GM19035 (cell line): ENCODE measurements at regions not wholly inside any gene's neighbourhood (a gene's known extent, or its start where the extent isn't known, plus 50 kb on each side); places are given as distances from the start of the nearest gene placed in this dataset.
A peak's percentile ranks its signal among the peaks of the same experiment; 100 is the strongest.
"Not testable (repeated sequence)": the region's sequence is repeated elsewhere in the genome, so short reads cannot be mapped to it uniquely, and the experiment has no call there.

Experiments
- ATAC-seq: cut with Tn5 transposase; IDR thresholded peaks from one replicate; pipeline ENCODE4 v1.9.1; 2021; ENCODE audit not compliant: unreplicated experiment

DNA sequence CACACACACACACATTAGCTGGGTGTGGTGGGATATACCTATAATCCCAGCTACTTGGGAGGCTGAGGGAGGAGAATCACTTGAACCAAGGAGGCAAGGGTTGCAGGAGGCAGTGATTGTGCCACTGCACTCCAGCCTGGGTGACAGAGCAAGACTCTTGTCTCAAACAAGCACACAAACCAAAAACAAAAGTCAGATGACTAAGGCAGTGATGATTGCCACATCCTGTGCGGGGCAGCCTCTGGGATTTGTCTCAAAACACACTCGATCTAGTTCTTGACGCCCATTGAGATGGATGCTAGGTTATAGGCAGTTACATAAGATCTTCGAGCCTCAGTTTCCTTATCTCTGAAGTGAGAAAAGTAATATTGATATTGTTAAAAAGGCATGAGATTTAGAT is 57.8 kb upstream of the NBPF8 start:
- ATAC-seq = not testable (repeated sequence)

DNA sequence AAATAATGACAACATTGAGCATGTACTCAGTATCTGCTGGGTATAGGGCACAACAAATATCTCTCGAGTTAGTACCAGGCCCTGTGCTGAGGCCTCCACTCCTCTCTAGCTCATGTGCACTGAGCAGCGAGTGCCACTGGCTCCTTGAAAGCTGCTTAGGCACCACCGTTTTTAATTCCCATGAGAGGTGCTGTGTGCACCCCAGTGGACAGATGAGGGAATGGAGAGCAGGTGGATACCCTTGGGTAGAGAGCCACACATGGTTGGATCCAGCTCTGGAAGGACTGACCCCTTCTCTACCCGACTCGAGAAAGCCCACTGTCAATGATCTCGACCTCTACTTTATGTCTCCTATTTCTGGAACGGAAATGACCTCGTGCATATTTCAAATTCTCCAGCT is 58.7 kb upstream of the NBPF8 start:
- not testable (repeated sequence) for ATAC-seq

GRCh38 chr1:120354618-120355184 is 60.1 kb upstream of the NBPF8 start:
- ATAC-seq = peak; percentile 90

GRCh38 chr1:120342231-120343073 is 72.4 kb upstream of the NBPF8 start:
- ATAC-seq = not testable (repeated sequence)

DNA sequence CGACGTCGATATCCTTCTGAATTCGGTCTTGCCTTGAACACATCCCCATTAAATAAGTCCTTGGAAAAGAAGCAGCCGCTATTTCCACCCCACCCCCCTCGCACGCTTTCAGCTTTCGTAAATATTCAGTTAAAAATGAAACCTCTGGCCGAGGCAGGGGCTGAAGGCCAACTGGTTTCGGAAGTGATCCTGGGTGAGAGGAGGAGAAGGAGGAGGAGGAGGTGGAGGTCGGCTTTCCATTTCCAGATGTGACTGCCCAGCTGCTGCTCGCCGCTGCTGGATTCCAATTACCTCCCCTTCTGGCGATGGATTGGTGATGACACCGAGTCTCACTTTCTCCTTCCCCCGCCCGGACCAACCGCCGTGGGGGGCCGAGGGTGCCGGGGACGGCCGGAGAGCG is 73.1 kb upstream of the NBPF8 start:
- not testable (repeated sequence) for ATAC-seq

GRCh38 chr1:120340838-120341751 is 73.7 kb upstream of the NBPF8 start:
- ATAC-seq = not testable (repeated sequence)

GRCh38 chr1:120315738-120316137 is 99.1 kb upstream of the NBPF8 start:
- ATAC-seq = not testable (repeated sequence)

DNA sequence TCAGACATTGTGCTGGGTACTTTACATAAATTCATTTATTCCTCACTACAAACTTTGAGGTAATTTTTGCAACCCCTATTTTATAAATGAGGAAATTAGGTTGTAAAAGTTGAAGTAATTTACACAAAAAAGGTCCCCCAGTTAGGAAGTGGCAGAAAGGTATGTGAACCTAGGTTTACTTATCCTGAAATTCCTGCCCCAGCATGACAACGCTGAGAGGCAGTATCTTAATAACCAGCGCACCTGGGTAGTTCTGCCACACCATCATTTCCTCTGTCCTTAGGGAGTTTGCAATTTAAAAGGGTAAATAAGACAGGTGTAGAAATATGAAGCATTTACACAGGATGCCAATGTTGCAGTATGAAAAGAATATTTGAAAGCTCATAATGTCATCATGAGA is 102.9 kb upstream of the NBPF8 start:
- not testable (repeated sequence) for ATAC-seq

DNA sequence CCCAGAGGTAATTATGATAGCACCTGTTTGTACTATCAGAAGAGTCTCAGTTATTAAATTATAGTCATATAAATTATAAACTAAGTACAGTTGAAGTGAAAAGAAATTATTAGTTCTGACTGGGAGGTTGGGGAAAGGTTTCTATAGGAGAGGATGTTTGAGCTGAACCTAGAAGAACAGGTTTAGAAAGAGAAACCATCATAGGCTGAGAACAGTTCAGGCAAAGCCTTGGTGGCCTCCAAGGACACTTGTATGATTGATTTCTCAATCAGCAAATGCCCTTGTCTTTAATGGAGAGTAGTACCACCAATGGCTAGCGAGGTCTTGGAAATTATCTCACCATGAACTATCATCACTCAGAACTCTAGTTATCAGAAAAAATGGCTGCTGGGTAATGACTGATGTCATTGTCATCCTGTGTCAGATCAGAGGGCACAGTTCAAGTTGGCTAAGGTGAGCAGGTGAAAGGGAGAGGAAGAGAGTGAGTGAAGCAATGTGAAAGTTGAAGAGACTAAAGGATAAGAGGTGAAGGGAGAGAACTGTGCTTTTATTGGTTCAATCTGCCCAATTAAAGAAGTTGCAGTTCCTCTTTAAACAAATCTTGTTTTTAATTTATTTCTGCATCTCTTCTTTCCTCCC is 105.8 kb upstream of the NBPF8 start:
- ATAC-seq = not testable (repeated sequence)

GRCh38 chr1:120305046-120305445 is 109.8 kb upstream of the NBPF8 start:
- not testable (repeated sequence) for ATAC-seq

- ATAC-seq = not testable (repeated sequence)
Observed at GRCh38 chr1:120304341-120304740, 110.5 kb upstream of the NBPF8 start.

DNA sequence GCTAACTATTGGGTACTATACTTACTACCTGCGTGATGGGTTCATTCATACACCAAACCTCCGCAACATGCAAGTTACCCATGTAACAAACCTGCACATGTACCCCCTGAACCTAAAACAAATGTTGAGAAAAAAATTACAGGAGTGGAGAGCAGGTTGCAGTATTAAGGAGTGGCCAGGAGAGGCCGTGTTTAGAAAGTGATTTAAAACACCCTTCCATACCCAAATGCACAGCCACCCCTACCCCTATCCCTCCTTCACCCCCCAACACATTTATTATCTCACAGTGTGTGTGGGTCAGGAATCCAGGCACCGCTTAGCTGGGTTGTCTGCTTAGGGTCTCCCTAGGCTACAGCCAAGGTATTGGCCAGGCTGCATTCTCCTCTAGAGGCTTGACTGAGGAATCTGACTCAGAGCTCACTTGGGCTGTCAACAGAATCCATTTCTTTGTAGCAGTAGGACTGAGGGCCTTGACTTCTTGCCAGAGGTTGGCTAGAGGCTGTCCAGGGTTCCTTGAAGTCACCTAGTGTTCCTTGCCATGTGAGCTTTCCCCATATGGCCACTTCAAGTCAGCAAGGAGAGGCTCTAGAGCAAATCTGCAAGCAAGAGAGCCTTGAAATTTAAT is 115.3 kb upstream of the NBPF8 start:
- not testable (repeated sequence) for ATAC-seq

DNA sequence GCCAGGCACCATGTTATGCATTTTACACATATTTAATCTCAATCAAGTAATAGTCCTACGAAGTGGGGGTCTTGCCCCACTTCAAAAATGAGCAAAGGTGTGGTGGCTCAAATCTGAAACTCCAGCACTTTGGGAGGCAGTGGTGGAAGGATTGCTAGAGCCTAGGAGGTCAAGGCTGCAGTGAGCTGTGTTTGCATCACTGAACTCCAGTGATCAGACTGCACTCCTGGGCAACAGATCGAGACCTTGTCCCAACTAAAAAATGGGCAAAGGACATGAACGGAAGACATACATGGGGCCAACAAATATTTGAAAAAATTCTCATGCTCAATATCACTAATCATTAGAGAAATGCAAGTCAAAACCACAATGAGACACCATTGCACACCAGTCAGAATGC is 116.3 kb upstream of the NBPF8 start:
- not testable (repeated sequence) for ATAC-seq

GRCh38 chr1:120297345-120297953 is 117.4 kb upstream of the NBPF8 start:
- ATAC-seq = not testable (repeated sequence)

GRCh38 chr1:120290105-120290504 is 113.8 kb upstream of the SEC22B start:
- ATAC-seq = not testable (repeated sequence)

DNA sequence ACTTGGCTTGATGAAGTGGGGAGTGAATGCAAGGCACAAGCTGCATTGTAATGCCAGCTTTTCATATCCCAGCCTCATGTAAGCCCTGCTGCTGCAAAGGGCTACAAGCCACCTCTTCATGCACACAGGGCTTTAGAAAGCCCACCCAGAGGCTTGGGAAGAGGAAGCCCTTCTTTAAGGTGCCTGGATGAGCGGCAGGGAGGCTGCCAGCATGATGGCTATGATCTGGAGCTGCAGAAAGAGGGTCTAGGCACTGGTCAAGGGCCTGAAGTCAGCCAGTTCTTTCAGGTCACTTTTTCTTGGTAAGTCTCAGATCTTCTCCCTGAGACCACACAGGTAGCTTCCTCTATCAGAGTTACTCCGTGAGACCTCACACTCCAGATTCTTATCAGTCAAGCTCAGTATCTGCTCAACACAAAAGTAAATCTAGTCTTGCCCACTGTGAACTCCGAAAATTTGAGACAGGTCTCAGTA is 113.3 kb upstream of the SEC22B start:
- ATAC-seq = not testable (repeated sequence)

GRCh38 chr1:120288814-120289600 is 112.7 kb upstream of the SEC22B start:
- ATAC-seq = not testable (repeated sequence)

GRCh38 chr1:120288167-120288566 is 111.8 kb upstream of the SEC22B start:
- not testable (repeated sequence) for ATAC-seq
